CD14-positive monocyte (primary cell): ENCODE measurements at regions not wholly inside any gene's neighbourhood (a gene's known extent, or its start where the extent isn't known, plus 50 kb on each side); places are given as distances from the start of the nearest gene placed in this dataset.

Source experiments
- DNase-seq, 3 donors: peaks; one replicate each; pipeline ENCODE4 v3.0.0-alpha.2; 2011 to 2022
- H2AFZ ChIP-seq: 2 replicates; pipeline ENCODE4 v1.6.0; 2012; ENCODE audit warnings: mild to moderate bottlenecking, low read depth, low read length, inconsistent platforms; ENCODE audit not compliant: insufficient read depth, poor library complexity, severe bottlenecking
- H3K27ac ChIP-seq, 2 donors: 1 replicate in 1 of 2; 2 replicates in 1 of 2; pipeline ENCODE4 v1.5.1; 2012 to 2013; ENCODE audit warnings: low read length in 2 of 2, control low read depth in 1 of 2, inconsistent platforms in 1 of 2, low read depth in 1 of 2, mild to moderate bottlenecking in 1 of 2
- H3K27me3 ChIP-seq, 2 donors: one replicate each; pipeline versions ENCODE4 v1.6.0 to v1.6.1; 2011 to 2013; ENCODE audit warnings: low read length in 2 of 2; ENCODE audit not compliant: control insufficient read depth in 2 of 2, insufficient read depth in 2 of 2
- H3K36me3 ChIP-seq, 2 donors: replicated peaks in 1 of 2; 1 replicate in 1 of 2; 2 replicates in 1 of 2; pipeline versions ENCODE4 v1.5.1 to v1.6.1; 2012 to 2013; ENCODE audit warnings: low read length in 2 of 2, control low read depth in 1 of 2, inconsistent platforms in 1 of 2, mild to moderate bottlenecking in 1 of 2; ENCODE audit not compliant: insufficient read depth in 2 of 2, control insufficient read depth in 1 of 2
- H3K4me1 ChIP-seq, 2 donors: 1 replicate in 1 of 2; 2 replicates in 1 of 2; pipeline versions ENCODE4 v1.5.1 to v1.6.1; 2012 to 2013; ENCODE audit warnings: low read length in 2 of 2, control low read depth in 1 of 2, inconsistent platforms in 1 of 2, mild to moderate bottlenecking in 1 of 2, moderate library complexity in 1 of 2; ENCODE audit not compliant: insufficient read depth in 2 of 2, control insufficient read depth in 1 of 2
- H3K4me2 ChIP-seq: replicated peaks from 2 replicates; pipeline ENCODE3; 2012; ENCODE audit warnings: low read length, moderate library complexity, mild to moderate bottlenecking; ENCODE audit not compliant: poor library complexity, severe bottlenecking; ENCODE audit errors: extremely low read depth
- H3K4me3 ChIP-seq, 3 experiments: fragments of 200-600 bp in 1 of 3; sonication (generic) in 1 of 3; replicated peaks in 1 of 3; 1 replicate in 2 of 3; 2 replicates in 1 of 3; pipeline ENCODE4 v1.5.1; 2011 to 2013; ENCODE audit warnings: low read length in 3 of 3, mild to moderate bottlenecking in 3 of 3, control low read depth in 2 of 3, low read depth in 2 of 3, inconsistent platforms in 1 of 3, moderate library complexity in 1 of 3
- H3K79me2 ChIP-seq: 2 replicates; pipeline ENCODE4 v1.6.0; 2012; ENCODE audit warnings: mild to moderate bottlenecking, control low read depth, inconsistent platforms, low read length, moderate library complexity; ENCODE audit not compliant: insufficient read depth
- H3K9ac ChIP-seq: 2 replicates; pipeline ENCODE4 v1.6.0; 2017; ENCODE audit warnings: low read length, mild to moderate bottlenecking; ENCODE audit not compliant: insufficient read depth, poor library complexity, severe bottlenecking
- H3K9me3 ChIP-seq, 2 donors: replicated peaks in 1 of 2; 1 replicate in 1 of 2; 2 replicates in 1 of 2; pipeline versions ENCODE4 v1.5.1 to v1.6.1; 2012 to 2013; ENCODE audit warnings: low read length in 2 of 2, control low read depth in 1 of 2; ENCODE audit not compliant: control insufficient read depth in 1 of 2, insufficient read depth in 1 of 2
- H4K20me1 ChIP-seq: 2 replicates; pipeline ENCODE4 v1.6.0; 2012; ENCODE audit warnings: mild to moderate bottlenecking, low read length, control low read depth, moderate library complexity; ENCODE audit not compliant: insufficient read depth
- H3K27ac Mint-ChIP-seq, 7 donors: one replicate each; pipeline ENCODE4 v1.8.0; 2020; ENCODE audit warnings: mild to moderate bottlenecking in 7 of 7, mixed read lengths in 7 of 7, moderate library complexity in 6 of 7, inconsistent platforms in 2 of 7
- H3K27me3 Mint-ChIP-seq, 3 donors: one replicate each; pipeline ENCODE4 v1.8.0; 2021 to 2022; ENCODE audit warnings: low read depth in 3 of 3, mild to moderate bottlenecking in 3 of 3, mixed read lengths in 3 of 3, moderate library complexity in 3 of 3, inconsistent platforms in 1 of 3
- H3K36me3 Mint-ChIP-seq, 2 donors: one replicate each; pipeline ENCODE4 v1.8.0; 2020; ENCODE audit warnings: mixed read lengths in 2 of 2, inconsistent platforms in 1 of 2, mild to moderate bottlenecking in 1 of 2
- H3K4me1 Mint-ChIP-seq: one replicate; pipeline ENCODE4 v1.8.0; 2020; ENCODE audit warnings: mild to moderate bottlenecking, mixed read lengths
- H3K4me3 Mint-ChIP-seq, 2 donors: one replicate each; pipeline ENCODE4 v1.8.0; 2020; ENCODE audit warnings: mild to moderate bottlenecking in 2 of 2, mixed read lengths in 2 of 2, moderate library complexity in 1 of 2
- H3K9me3 Mint-ChIP-seq, 7 donors: one replicate each; pipeline ENCODE4 v1.8.0; 2020 to 2022; ENCODE audit warnings: mixed read lengths in 7 of 7, mild to moderate bottlenecking in 6 of 7, moderate library complexity in 6 of 7, inconsistent platforms in 2 of 7
- whole genome bisulfite sequencing: methylation state at CpG from one replicate; pipeline ENCODE4 v1.1.5; 2013; ENCODE audit warnings: missing lambda C conversion rate; ENCODE audit not compliant: insufficient coverage; 5-methylcytosine and 5-hydroxymethylcytosine counted together
- intact Hi-C, 2 donors: fragments of 100-400 bp; cut with micrococcal nuclease; formaldehyde crosslinking; loops; one replicate each; pipeline versions ENCODE4 v1.15.0 to v1.15.1; 2023
- TF ChIP-seq, protein P1 (sequence below): fragments of 200-600 bp; IDR thresholded peaks from one replicate; pipeline ENCODE4 v1.8.0; 2022; ENCODE audit warnings: antibody characterized with exemption, mild to moderate bottlenecking

- Histone ChIP-seq H3K79me2 (no peaks in the 10 kb centered on the region), H3K27ac (no peak overlapping the region), H3K4me3 (no peak overlapping the region), H3K4me1 (no peaks in the 10 kb centered on the region), H3K9me3 (no peaks in the 10 kb centered on the region), H3K9ac (no peak overlapping the region), H4K20me1 (no peaks in the 10 kb centered on the region), H3K4me2 (no peak overlapping the region), H3K27me3 (peaks cover 2 to 16% of the 10 kb centered on the region in 2 donors), H2AFZ (no peak overlapping the region), H3K36me3 (no peaks in the 10 kb centered on the region)
- H3K36me3 Mint-ChIP-seq, result no peaks in the 10 kb centered on the region
- H3K9me3 Mint-ChIP-seq, result peaks cover 0 to 2% (median 0%) of the 10 kb centered on the region in 7 donors
- H3K27me3 Mint-ChIP-seq, result peaks cover 18 to 43% (median 35%) of the 10 kb centered on the region in 3 donors
- intact Hi-C loops, result no loop called here
- WGBS, result no CpG with 5 or more reads among the region's 2 CpGs
- H3K4me3 Mint-ChIP-seq, result no peak overlapping the region
- H3K4me1 Mint-ChIP-seq, result peaks cover 10% of the 10 kb centered on the region
- DNase-seq, result no peak
- TF ChIP-seq, protein P1, sequence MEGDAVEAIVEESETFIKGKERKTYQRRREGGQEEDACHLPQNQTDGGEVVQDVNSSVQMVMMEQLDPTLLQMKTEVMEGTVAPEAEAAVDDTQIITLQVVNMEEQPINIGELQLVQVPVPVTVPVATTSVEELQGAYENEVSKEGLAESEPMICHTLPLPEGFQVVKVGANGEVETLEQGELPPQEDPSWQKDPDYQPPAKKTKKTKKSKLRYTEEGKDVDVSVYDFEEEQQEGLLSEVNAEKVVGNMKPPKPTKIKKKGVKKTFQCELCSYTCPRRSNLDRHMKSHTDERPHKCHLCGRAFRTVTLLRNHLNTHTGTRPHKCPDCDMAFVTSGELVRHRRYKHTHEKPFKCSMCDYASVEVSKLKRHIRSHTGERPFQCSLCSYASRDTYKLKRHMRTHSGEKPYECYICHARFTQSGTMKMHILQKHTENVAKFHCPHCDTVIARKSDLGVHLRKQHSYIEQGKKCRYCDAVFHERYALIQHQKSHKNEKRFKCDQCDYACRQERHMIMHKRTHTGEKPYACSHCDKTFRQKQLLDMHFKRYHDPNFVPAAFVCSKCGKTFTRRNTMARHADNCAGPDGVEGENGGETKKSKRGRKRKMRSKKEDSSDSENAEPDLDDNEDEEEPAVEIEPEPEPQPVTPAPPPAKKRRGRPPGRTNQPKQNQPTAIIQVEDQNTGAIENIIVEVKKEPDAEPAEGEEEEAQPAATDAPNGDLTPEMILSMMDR, result no peak
- no peak overlapping the region for H3K27ac Mint-ChIP-seq
These were observed 205.9 kb downstream of the ACKR3 start for GRCh38 chr2:236775511-236775910.

DNA sequence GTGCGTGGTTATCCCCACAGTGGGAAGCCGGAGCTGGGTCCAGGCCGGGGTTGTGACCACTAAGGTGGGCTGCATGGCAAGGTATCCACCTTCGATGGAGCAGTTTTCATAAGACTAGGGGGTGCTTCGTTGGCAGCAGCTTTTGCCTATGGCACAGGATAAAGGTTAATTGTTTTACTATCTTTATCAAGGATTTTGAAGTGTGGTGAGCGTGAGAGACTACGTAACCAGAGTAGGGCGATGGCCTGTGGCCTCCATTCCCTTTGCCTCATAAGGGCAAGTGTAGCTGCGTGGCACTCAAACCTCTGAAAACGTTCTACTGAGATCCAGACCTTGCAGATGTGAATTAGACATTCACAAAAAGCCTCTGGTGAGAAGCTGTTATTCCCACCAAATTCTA, 206.6 kb downstream of the ACKR3 start:
- no peaks in the 10 kb centered on the region for H3K4me1 ChIP-seq
- H3K27ac ChIP-seq, result no peak overlapping the region
- Mint-ChIP-seq H3K27me3 (peaks cover 18 to 39% (median 35%) of the 10 kb centered on the region in 3 donors), H3K36me3 (no peaks in the 10 kb centered on the region), H3K4me1 (peaks cover 10% of the 10 kb centered on the region), H3K4me3 (no peak overlapping the region), H3K9me3 (peaks cover 0 to 2% (median 0%) of the 10 kb centered on the region in 7 donors), H3K27ac (no peak overlapping the region)
- no peak overlapping the region for H2AFZ ChIP-seq
- H3K4me2 ChIP-seq, result no peak overlapping the region
- H3K27me3 ChIP-seq, result peaks cover 2 to 12% of the 10 kb centered on the region in 2 donors
- no peaks in the 10 kb centered on the region for H3K36me3 ChIP-seq
- TF ChIP-seq, protein P1, result no peak
- intact Hi-C loops, result no loop called here
- no peaks in the 10 kb centered on the region for H3K79me2 ChIP-seq
- H4K20me1 ChIP-seq, result no peaks in the 10 kb centered on the region
- WGBS, result 92% methylated on average over 8 of the region's 10 CpGs
- H3K9me3 ChIP-seq, result no peaks in the 10 kb centered on the region
- H3K9ac ChIP-seq, result no peak overlapping the region
- DNase-seq, result no peak
- no peak overlapping the region for H3K4me3 ChIP-seq
